ENCODE measurements at regions not wholly inside any gene's neighbourhood (a gene's known extent, or its start where the extent isn't known, plus 50 kb on each side); places are given as distances from the start of the nearest gene placed in this dataset.

- DNase-seq: no peak
Measured at GRCh38 chr15:72916897-72917296, 133.3 kb upstream of the ADPGK start.

GRCh38 chr15:72916378-72916777, 132.8 kb upstream of the ADPGK start:
- no peak for DNase-seq

- DNase-seq: no peak
Measured at GRCh38 chr15:72915843-72916242, 132.3 kb upstream of the ADPGK start.

DNA sequence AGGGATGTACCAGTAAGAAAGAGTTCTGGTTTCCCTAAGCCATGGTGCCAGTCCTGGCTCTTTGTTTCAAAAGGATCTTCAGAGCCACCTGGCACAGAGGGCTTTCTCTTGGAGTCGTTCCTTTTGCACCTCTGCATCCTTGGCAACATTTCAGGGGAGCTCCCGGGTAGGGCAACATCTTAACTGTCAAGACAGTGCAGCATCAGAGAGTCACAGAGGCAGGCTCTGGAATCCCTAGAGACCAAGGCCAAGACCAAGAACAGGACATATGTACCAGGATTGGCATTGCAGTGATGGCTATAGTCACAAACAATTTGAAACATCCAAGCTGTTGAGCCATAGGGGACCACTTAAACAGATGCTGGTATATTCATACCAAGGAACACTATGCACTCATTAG, 129.4 kb upstream of the ADPGK start:
- no peak for DNase-seq

- no peak for DNase-seq
Measured at GRCh38 chr15:72912121-72912520, 128.6 kb upstream of the ADPGK start.

DNA sequence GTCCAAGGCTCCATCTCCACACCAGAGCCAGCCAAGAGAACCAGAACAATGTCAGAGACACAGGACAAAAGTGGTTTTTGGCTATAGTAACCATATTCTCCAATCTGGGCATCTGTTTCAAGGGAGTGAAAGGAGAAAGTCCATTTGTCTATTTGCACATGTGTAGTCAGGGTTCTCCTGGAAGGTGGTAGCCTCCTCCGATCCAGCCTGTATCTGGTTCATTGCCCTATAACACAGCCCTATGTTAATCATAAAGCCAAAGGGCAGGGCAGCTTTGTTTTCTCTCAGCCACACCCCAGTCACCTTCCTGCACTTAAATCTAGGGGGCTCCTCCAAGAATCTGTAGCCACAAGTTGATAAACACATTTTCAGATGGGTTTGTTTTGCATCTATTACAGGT, 128.1 kb upstream of the ADPGK start:
- DNase-seq: no peak

DNA sequence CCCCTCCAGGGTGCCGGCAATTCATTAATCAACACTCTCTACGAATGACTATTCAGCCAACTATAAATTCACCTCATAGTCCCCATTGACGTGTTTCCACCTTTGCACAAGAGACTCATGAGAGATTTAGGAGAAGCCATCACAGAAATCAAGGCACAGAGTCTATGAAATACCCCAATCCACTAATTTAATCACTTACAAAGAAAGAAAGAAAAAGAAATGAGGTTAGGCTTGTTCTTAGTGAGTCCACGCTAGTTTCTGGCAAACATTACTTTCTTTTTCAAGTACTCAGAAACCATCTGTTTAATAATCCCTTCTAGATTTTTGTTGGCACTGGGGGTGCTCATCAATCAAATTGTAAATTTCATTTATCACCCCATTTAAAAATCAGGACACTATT, 125.2 kb upstream of the ADPGK start:
- no peak for DNase-seq

- no peak for DNase-seq
Measured at GRCh38 chr15:72907733-72908132, 124.2 kb upstream of the ADPGK start.

- DNase-seq: no peak
Measured at GRCh38 chr15:72902919-72903260, 119.3 kb upstream of the ADPGK start.

- no peak for DNase-seq
Measured at GRCh38 chr15:72902245-72902918, 118.8 kb upstream of the ADPGK start.

GRCh38 chr15:72892986-72893385, 109.4 kb upstream of the ADPGK start:
- no peak for DNase-seq

- DNase-seq: no peak
Measured at GRCh38 chr15:72890043-72890442, 106.5 kb upstream of the ADPGK start.

GRCh38 chr15:72889545-72889944, 106.0 kb upstream of the ADPGK start:
- no peak for DNase-seq

DNA sequence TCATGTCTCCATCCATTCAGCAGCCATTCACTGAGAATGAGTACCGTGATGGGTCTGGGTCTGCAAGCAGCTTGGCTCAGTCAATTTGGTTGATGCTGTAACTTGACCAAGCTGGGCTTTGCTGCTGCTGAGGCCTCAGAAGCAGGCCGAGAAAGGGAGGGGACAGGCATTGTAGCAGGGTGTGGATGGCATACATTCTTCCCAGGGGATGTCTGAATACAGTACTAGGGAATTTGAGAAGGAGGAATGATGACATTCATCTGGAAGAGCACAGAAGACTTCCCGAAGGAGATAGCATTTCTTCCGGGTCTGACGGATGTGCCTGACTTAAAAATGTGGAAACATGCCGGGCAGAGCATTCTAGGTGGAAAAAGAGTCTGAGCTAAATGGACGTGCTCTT, 105.3 kb upstream of the ADPGK start:
- DNase-seq: no peak

GRCh38 chr15:72888211-72888610, 104.7 kb upstream of the ADPGK start:
- DNase-seq: no peak

- DNase-seq: no peak
Measured at GRCh38 chr15:72887376-72887775, 103.8 kb upstream of the ADPGK start.

- no peak for DNase-seq
Measured at GRCh38 chr15:72884311-72884710, 100.8 kb upstream of the ADPGK start.

DNA sequence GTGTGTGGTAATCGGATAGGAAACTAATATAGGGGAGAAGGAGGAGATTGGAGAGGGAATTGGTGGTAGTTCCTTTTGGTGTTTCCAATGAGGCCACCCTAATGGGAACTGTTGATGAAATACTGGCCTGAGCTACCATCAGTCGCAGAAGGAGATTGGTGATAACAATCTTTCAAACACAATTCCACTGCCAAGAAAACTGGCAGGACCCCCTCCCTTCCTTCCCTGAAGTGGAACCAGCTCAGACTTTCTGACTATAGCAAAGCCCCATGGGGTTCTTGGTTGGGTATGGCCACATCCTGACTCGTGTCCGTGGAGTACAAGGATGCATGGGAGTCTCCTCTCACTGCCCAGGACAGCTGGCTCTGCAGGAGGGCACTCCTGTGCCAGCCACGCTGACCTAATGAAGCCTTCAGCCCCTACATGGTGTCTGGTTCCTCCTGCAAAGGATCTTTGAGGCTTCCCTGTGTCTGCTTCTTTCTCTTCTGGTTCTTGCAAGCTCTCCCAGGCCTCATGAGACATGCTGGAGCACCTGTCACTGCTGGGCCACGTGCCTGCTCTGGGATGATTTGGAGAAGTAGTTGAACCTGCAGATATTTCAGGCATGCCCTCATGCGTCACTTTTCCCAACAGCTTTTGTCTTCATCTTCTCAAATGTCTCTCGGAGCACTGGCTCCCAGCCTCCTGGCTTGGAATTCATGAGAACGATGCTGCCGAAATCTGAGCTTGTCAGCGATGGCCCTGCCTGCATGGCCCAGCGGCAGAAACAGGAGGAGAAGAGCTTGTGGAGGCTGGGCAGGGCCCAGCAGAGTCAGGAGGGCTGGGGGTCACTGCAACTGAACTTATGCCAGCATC, 90.0 kb upstream of the ADPGK start:
- DNase-seq: no peak

GRCh38 chr15:72872066-72872845, 88.7 kb upstream of the ADPGK start:
- no peak for DNase-seq

DNA sequence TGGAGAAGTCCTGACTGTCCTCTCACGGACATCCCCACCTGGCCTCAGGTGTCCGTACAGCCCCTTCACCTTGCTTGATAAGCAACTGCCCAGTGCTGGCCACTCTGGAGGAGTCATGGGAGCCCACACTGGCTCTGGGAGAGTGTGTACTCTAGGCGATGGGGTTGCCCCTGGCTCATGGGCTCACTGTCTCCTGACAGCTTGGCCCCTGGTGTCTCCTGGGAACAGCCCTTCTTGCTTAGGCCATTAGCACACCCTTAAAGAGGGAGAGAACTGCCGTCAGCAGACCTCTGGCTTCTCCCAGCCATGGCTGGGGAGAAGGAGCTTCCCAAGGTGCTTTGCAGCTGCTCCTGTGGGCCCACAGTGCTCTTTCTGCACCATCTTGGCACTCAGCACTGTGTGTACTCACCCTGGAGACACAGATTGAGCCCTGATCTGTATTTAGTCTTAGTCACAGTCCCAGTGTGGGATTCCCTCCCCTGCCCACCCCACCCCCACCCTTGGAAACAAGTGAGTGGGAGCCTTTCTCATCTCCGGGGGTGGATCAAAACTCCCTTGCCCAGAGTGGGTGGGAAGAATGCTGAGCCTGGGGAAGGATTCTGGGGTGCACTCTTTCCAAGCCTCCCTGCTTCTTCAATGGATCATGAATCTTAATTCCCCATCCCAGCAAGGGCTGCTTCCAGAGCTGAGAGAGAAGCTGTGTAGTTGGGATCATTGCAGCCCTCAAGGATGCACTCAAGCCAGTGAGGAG, 83.5 kb upstream of the ADPGK start:
- no peak for DNase-seq

- DNase-seq: no peak
Measured at GRCh38 chr15:72866182-72866581, 82.6 kb upstream of the ADPGK start.

DNA sequence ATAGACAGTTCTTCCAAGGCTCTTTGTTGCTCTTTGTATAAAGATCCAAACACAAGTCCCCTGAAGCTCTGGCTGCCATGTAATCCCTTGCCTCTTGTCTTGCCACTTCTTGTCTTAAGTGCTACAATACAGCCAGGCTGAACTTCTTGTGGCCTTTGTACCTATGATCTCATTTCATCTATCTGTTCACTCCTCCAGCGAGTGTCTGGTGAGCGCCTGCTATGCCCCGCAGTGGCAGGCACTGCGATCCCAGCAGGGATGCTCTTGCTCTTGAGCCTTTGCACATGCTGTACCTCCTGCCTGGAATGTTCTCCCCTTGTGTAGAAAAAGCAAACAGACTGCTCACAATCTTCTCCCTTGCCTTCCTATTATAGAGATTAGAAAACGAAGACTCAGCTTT, 81.9 kb upstream of the ADPGK start:
- DNase-seq: no peak

DNA sequence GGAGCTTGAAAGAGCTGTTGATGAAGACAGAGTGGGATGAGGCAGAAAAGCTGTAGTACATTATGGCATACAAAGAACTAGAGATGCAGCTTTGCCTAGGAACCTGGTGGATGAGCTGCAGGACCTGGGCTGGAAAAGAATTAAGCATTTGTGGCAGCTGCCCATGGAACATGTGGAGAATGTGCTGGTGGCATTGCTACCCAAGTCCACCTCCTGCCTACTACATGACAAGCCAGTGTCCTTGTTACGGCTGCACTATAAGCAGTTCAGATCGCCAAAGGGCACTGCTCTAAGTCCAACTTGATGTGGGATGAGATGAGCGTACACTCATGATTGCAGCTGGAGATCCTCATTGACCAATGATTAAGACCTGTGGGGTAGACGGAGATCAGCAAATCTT, 81.1 kb upstream of the ADPGK start:
- DNase-seq: no peak
